HUES64 (cell line): ENCODE measurements at regions not wholly inside any gene's neighbourhood (a gene's known extent, or its start where the extent isn't known, plus 50 kb on each side); places are given as distances from the start of the nearest gene placed in this dataset.

Experiments
- H3K27ac ChIP-seq: 2 replicates; pipeline ENCODE4 v1.7.0; 2013; ENCODE audit warnings: low read depth, low read length, inconsistent platforms
- H3K27me3 ChIP-seq: 2 replicates; pipeline ENCODE4 v1.6.1; 2013; ENCODE audit warnings: mild to moderate bottlenecking, low read length; ENCODE audit not compliant: insufficient read depth
- H3K36me3 ChIP-seq: 2 replicates; pipeline ENCODE4 v1.6.1; 2013; ENCODE audit warnings: mild to moderate bottlenecking, low read length; ENCODE audit not compliant: insufficient read depth
- H3K4me1 ChIP-seq: 2 replicates; pipeline ENCODE4 v1.6.1; 2013; ENCODE audit warnings: mild to moderate bottlenecking, low read length, moderate library complexity; ENCODE audit not compliant: insufficient read depth
- H3K4me3 ChIP-seq: 2 replicates; pipeline ENCODE4 v1.5.1; 2013; ENCODE audit warnings: mild to moderate bottlenecking, low read length, moderate library complexity
- H3K9ac ChIP-seq: 2 replicates; pipeline ENCODE4 v1.6.1; 2013; ENCODE audit warnings: mild to moderate bottlenecking, low read depth, low read length
- H3K9me3 ChIP-seq: 2 replicates; pipeline ENCODE4 v1.6.1; 2013; ENCODE audit warnings: low read depth, low read length; ENCODE audit not compliant: insufficient read depth
- WGBS: fragments of 150-250, 120-280 bp; methylation state at CpG from one replicate; pipeline ENCODE4 v1.1.7; 2013; ENCODE audit warnings: missing lambda C conversion rate; 5-methylcytosine and 5-hydroxymethylcytosine counted together

DNA sequence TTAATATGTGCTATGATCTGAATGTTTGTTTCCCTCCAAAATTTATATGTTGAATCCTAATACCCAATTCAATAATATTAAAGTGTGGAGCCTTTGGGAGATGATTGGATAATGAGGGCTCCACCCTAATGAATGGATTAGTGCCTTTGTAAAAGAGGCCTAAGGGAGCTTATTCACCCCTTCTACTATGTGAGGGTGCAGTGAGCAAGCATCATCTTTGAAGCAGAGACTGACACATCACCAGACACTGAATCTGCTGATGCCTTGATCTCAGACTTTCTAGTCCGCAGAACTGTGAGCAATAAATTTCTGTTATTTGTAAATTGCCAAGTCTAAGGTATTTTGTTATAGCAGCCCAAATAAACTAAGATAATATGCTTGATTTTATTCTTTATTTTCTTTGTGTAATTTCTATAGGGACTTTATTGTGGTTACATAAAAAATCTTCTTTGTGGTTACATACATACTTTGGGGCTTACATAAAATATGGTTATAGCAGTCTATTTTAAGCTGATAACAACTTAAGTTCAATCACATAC, 131.1 kb upstream of the SLC38A2 start:
- peaks cover 33% of the 10 kb centered on the region for H3K9me3 ChIP-seq
- H3K27ac ChIP-seq, result no peak overlapping the region
- H3K9ac ChIP-seq, result no peak overlapping the region
- no peaks in the 10 kb centered on the region for H3K4me1 ChIP-seq
- no peaks in the 10 kb centered on the region for H3K36me3 ChIP-seq
- H3K4me3 ChIP-seq, result no peak overlapping the region
- no peaks in the 10 kb centered on the region for H3K27me3 ChIP-seq
- 100% methylated on average over 1 of the region's 1 CpG for WGBS

DNA sequence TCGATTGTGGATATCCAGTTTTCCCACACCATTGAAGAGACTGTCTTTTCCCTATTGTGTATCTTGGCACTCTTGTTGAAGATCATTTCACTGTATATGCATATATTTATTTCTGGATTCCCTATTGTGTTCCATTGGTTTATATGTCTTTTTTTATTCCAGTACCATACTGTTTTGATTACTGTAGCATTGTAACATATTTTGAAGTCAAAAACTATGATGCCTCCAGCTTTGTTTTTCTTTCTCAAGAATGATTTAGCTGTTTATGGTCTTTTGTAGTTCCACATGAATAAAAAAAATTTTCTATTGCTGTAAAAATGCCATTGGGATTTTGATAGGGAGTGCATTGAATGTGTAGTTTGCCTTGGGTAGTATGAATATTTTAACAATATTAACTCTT, 128.1 kb upstream of the SLC38A2 start:
- Histone ChIP-seq H3K27me3 (no peaks in the 10 kb centered on the region), H3K9ac (no peak overlapping the region), H3K36me3 (no peaks in the 10 kb centered on the region), H3K4me1 (no peaks in the 10 kb centered on the region), H3K27ac (no peak overlapping the region), H3K9me3 (peaks cover 20% of the 10 kb centered on the region), H3K4me3 (no peak overlapping the region)
- WGBS, result no CpG with 5 or more reads among the region's 1 CpG

DNA sequence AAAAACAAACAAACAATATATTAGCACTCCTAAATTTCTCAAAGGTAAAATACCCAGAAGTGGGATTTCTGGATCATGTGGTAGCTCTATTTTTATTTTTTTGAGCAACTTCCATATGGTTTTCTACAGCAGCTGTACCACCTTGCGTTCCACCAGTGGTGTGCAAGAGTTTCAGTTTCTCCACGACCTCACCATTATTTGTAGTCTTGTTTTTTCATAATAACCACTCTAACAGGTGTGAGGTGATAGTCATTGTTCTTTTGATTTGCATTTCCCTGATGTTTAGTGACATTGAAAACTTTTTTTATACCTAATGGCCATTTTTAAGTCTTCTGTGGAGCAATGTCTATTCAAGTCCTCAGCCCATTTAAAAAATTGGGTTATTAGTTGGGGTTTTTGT, 127.3 kb upstream of the SLC38A2 start:
- Histone ChIP-seq H3K27me3 (no peaks in the 10 kb centered on the region), H3K4me1 (peaks cover 2% of the 10 kb centered on the region; the same call in 1 of the 2 replicates), H3K27ac (no peak overlapping the region), H3K4me3 (no peak overlapping the region), H3K9ac (no peak overlapping the region), H3K9me3 (peaks cover 15% of the 10 kb centered on the region; the same call in 1 of the 2 replicates), H3K36me3 (no peaks in the 10 kb centered on the region)
- WGBS, result 100% methylated on average over 2 of the region's 2 CpGs

DNA sequence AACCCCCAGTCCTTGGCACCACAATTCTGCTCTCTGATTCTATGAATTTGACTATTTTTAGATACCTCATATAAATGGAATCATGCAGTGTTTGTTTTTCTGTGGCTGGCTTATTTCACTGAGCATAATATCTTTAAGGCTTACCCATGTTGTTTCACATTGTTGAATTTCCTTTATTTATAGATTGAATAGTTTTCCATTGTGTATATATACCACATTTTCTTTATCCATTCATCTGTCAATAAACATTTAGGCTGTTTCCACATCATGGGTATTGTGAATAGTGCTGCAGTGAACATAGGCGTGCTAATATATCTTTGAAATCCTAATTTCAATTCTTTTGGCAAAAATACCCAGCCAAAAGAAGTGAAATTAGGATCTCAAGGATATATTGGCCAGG, 126.7 kb upstream of the SLC38A2 start:
- WGBS, result 83% methylated on average over 1 of the region's 1 CpG

DNA sequence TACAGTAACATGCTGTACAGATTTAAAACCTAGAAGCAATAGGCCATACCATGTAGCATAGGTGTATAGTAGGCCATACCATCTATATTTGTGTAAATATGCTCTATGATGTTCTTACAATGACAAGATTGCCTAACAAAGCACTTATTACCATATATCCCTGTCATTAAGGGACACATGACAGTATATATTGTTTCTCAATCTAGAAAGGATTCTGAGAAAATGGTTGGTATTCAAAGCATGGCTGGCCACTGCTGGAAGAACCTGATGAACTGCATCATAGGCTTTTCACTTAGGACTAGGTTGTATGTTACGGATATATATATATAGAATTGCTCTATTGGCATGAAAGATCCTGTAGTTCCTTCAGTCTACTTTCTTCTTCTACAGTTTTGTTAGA, 125.2 kb upstream of the SLC38A2 start:
- Histone ChIP-seq H3K9ac (no peak overlapping the region), H3K27me3 (no peaks in the 10 kb centered on the region), H3K27ac (no peak overlapping the region), H3K4me1 (peaks cover 20% of the 10 kb centered on the region), H3K9me3 (peaks cover 12% of the 10 kb centered on the region; the same call in 1 of the 2 replicates), H3K4me3 (no peak overlapping the region), H3K36me3 (no peaks in the 10 kb centered on the region)
- 100% methylated on average over 1 of the region's 1 CpG for WGBS

More for the DNA sequence above, 126.7 kb upstream of the SLC38A2 start:
- no peaks in the 10 kb centered on the region for H3K36me3 ChIP-seq
- H3K9ac ChIP-seq, result no peak overlapping the region
- H3K4me1 ChIP-seq, result peaks cover 9% of the 10 kb centered on the region
- H3K27ac ChIP-seq, result no peak overlapping the region
- H3K4me3 ChIP-seq, result no peak overlapping the region
- peaks cover 12% of the 10 kb centered on the region; the same call in 1 of the 2 replicates for H3K9me3 ChIP-seq
- H3K27me3 ChIP-seq, result no peaks in the 10 kb centered on the region

DNA sequence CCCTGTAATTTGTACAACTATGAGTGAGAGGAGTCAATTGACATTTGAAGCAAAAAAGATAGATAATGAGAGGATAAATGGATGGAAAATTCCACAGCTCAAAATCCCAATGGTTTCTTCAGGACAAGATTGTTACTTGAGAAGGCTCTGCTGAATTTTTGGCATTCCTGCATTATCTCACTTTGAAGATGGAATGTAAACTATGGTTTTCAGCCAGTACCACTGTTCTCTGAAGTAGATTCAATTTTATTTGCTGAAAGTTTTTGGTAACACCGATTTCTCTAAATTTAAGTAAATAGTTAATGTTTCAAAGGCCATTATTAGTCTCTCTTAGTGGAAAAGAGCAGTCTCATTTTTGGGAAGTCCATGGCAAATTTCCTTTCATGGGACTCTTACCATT, 121.9 kb upstream of the SLC38A2 start:
- Histone ChIP-seq H3K27me3 (no peaks in the 10 kb centered on the region), H3K36me3 (no peaks in the 10 kb centered on the region), H3K4me1 (peaks cover 21% of the 10 kb centered on the region), H3K9me3 (no peaks in the 10 kb centered on the region), H3K27ac (peak overlapping the region; percentile 92), H3K4me3 (peak overlapping the region; percentile 32; the same call in 1 of the 2 replicates), H3K9ac (peak overlapping the region; percentile 53; the same call in 1 of the 2 replicates)
- WGBS, result 40% methylated on average over 1 of the region's 1 CpG

DNA sequence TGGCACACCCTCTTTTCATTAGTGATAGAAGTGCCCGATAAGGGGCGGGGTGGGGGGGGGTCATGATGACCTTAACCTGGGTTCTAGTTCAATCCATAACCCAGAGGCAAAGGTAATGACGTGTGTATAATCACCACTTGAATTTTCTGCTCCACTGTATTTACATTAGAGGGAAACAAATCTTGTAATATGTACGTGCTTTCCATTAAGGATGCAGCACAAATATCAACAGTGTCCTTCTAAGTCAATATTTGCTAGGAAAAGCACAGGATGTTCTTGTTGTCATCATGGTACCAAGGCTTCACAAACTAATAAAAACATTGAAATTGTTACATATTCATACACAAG, 121.2 kb upstream of the SLC38A2 start:
- H3K27ac ChIP-seq, result peak overlapping the region; percentile 92
- H3K9ac ChIP-seq, result no peak overlapping the region
- no peaks in the 10 kb centered on the region for H3K9me3 ChIP-seq
- H3K36me3 ChIP-seq, result no peaks in the 10 kb centered on the region
- peak overlapping the region; percentile 32; the same call in 1 of the 2 replicates for H3K4me3 ChIP-seq
- no peaks in the 10 kb centered on the region for H3K27me3 ChIP-seq
- peaks cover 21% of the 10 kb centered on the region for H3K4me1 ChIP-seq
- 96% methylated on average over 4 of the region's 4 CpGs for WGBS

DNA sequence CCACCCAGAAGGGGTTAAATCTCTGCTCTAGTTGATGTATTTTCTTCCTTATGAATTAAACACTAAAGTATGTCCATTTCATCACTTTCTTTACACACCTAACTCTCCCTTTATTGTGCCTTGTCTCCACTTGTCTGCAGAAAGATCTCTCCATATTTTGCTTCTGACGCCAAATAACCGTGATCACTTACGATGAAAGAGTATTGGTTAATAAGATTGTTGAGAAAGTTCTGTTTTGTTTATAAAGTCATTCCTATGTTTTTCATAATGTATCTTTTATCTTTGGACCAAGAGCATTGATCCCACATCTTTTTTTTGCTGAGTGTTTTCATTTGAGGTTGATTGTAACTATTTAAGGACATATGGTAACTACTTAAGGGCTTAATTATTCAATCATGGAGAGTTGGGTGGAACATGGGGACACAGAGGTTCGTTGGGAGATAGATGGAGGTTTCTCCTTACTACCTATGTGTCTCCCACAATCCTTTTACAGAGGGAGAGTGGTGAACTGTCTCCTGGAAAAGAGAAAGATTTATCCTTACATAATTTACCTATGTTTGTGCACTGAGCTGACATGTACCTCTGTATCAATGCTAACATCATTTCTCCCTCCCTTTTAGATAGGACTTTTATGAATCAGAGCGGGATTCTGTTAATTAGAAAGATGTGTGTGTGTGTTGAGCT, 120.7 kb upstream of the SLC38A2 start:
- no peak overlapping the region for H3K9ac ChIP-seq

DNA sequence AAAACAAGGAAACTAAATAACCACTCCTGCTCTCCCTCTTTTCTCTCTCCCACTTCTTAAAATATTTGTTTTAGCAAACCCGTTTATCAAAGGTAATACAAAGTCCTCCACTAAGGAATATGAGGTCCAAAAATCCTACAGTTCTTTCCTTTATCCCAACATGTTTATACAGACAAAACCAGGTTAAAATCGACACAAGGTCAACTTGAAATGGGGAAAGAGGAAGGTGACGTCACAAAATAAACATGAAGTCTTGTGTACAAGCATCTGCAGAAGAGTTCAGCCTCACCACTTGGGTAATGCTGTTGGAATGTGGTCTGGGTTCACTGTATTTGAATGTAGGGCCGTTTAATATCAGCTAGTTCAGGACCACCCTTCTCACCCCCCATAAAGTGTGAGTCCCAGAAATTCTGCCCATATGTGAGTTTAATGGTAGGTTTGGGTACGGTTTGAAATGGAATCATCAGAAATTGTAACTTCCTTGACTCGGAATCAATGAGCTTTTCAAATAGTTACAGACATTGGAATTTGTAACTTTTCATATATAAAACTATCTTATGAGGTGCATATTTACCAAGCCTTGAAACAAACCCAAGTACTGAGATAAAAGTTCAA, 120.0 kb upstream of the SLC38A2 start:
- Histone ChIP-seq H3K9me3 (no peaks in the 10 kb centered on the region), H3K36me3 (no peaks in the 10 kb centered on the region), H3K27me3 (no peaks in the 10 kb centered on the region), H3K9ac (no peak overlapping the region), H3K4me3 (no peak overlapping the region), H3K4me1 (peaks cover 21% of the 10 kb centered on the region), H3K27ac (no peak overlapping the region)
- WGBS, result 85% methylated on average over 5 of the region's 6 CpGs

More for the DNA sequence above, 120.7 kb upstream of the SLC38A2 start:
- H3K4me3 ChIP-seq, result no peak overlapping the region
- 95% methylated on average over 4 of the region's 5 CpGs for WGBS
- H3K36me3 ChIP-seq, result no peaks in the 10 kb centered on the region
- H3K4me1 ChIP-seq, result peaks cover 21% of the 10 kb centered on the region
- no peaks in the 10 kb centered on the region for H3K9me3 ChIP-seq
- H3K27ac ChIP-seq, result 0 out of 2 replicates have a peak overlapping the region, but pooled peaks have one; percentile 92
- no peaks in the 10 kb centered on the region for H3K27me3 ChIP-seq

DNA sequence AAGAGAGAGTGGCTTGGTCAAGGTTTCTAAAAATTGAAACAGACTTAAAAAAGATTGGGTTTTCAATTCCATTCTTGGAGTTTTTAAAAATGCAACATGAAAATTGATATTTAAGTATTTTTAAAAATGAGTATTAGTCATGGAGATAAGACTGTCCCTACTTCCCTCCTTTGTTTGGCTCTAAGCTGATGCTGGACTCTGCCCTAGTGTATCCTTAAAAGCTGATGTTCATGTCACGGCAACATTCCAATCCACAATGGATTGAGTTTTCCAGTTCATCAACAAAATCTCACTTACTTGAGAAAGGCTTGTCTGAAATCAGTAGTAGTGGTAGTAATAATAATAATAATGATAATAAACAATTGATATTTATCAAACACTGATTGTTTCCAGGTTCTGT, 119.0 kb upstream of the SLC38A2 start:
- WGBS, result 100% methylated on average over 1 of the region's 1 CpG
- H3K9me3 ChIP-seq, result no peaks in the 10 kb centered on the region
- H3K27me3 ChIP-seq, result no peaks in the 10 kb centered on the region
- H3K36me3 ChIP-seq, result no peaks in the 10 kb centered on the region
- H3K27ac ChIP-seq, result no peak overlapping the region
- peaks cover 21% of the 10 kb centered on the region for H3K4me1 ChIP-seq
- no peak overlapping the region for H3K9ac ChIP-seq
- H3K4me3 ChIP-seq, result no peak overlapping the region

DNA sequence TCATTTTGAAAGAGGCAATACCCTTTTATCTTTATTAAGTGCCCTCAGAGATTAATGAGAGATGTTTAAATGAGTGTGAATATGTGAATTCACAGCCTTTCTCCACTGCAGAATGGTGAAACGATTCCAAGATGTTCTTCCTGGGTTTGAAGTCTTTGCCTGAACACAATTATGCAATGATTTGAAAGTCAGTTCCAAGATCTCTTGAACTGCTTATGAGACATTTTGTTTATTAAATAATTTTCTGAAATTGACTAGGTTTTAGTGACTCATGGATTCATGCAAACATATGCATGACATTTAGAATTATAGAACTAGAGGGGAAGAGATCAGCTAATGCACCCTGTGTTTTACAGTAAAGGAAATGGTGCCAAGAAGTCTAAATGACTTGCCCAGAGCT, 118.1 kb upstream of the SLC38A2 start:
- Histone ChIP-seq H3K9ac (no peak overlapping the region), H3K36me3 (no peaks in the 10 kb centered on the region), H3K27me3 (no peaks in the 10 kb centered on the region), H3K4me1 (peaks cover 21% of the 10 kb centered on the region), H3K27ac (no peak overlapping the region), H3K9me3 (no peaks in the 10 kb centered on the region), H3K4me3 (no peak overlapping the region)
- WGBS, result 86% methylated on average over 1 of the region's 1 CpG
